HCEC 1CT (cell line): ENCODE measurements at regions not wholly inside any gene's neighbourhood (a gene's known extent, or its start where the extent isn't known, plus 50 kb on each side); places are given as distances from the start of the nearest gene placed in this dataset.
"Not testable (repeated sequence)": the region's sequence is repeated elsewhere in the genome, so short reads cannot be mapped to it uniquely, and the experiment has no call there.

Source experiments
- DNase-seq: peaks from one replicate; pipeline ENCODE4 v3.0.0-alpha.2; 2017

- DNase-seq = no peak
Observed at GRCh38 chr2:22420076-22420475, 964.9 kb upstream of the KLHL29 start.

DNA sequence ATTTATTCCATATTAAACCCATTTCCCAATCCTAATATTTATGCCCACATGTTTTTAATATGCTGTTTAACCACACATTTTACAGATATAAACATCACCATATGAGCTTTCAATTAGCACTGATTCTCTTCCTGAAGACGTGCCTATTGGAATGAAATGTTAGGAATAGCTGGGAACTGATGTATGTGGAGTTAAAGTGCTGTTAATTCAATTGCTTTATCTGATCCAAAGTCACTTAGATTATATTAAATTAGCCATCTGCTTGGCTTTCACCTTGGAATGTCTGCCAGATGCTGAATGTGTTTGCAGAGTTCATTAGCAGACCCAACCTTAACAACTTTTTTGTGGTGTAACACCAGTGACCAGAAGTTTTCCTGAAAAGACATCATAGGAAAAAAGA lies 942.9 kb upstream of the KLHL29 start:
- no peak for DNase-seq

DNA sequence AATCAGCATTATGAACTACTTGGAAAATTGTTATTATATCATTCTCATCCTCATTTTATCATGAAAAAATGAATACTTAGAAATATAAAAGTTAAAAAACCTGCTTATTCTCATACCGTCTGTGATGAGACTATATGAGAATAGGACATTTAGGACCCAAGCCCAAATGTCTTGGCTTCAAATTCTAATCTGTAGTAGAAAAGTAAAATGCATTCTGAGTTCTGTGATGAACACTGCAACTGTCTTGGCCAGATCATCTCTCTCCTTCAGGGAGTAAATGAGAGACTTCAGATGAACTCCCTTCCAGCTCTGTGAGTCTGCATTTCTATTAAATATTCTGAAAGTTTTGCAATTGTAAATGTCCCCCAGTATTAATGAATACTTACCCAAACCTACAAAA lies 940.7 kb upstream of the KLHL29 start:
- no peak for DNase-seq

GRCh38 chr2:22449696-22450095 lies 935.3 kb upstream of the KLHL29 start:
- DNase-seq = no peak

GRCh38 chr2:22450831-22451230 lies 934.1 kb upstream of the KLHL29 start:
- no peak for DNase-seq

- DNase-seq = no peak
Observed at GRCh38 chr2:22454826-22455485, 930.0 kb upstream of the KLHL29 start.

GRCh38 chr2:22458440-22458839 lies 926.5 kb upstream of the KLHL29 start:
- DNase-seq = no peak

DNA sequence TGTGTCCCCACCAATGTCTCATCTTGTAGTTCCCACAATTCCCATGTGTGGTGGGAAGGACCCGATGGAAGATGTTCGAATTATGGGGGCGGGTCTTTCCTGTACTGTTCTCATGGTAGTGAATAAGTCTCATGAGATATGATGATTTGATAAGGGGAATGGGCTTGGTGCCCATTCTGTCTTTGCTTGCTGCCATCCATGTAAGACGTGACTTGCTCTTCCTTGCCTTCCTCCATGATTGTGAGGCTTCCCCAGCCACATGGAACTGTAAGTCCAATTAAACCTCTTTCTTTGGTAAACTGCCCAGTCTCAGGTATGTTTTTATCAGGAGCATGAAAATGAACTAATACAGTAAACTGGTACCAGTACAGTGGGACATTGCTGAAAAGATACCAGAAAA lies 909.9 kb upstream of the KLHL29 start:
- not testable (repeated sequence) for DNase-seq

- no peak for DNase-seq
Observed at GRCh38 chr2:22478329-22478728, 906.6 kb upstream of the KLHL29 start.

DNA sequence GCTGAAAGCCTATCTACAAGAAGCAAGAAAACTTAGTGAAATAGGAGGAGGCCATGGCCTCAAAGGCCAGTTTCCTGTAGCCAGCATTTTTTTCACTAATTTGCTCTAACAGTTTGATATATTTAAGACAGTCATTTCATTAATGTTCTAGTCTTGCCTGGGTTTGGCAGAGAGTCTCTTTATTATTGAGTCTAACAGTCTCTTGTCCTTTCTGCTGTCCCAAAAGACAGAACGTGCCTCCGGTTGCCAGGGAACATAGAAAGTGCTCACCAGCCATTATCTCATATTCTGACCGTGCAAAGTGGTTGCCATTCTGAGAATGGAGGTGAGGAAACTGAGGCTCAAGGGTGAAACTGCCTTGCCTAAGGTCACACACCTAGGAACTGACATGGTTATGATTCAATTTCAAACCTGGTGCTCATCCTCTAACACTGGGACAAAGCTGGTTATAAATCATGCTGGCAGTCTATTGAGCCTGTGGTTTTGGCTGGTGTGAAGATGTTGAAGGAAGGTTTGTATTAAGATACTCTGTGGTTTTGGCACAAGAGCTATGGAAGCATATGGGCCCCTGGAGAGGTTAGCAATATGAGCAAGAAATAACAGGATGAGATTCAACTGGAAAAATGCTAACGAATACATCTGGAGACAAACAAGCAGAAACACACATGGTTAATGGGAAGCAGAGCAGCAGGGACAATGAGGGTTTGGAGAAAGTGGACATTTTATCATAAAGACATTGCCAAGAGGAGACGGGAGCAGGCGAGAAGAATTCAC lies 903.3 kb upstream of the KLHL29 start:
- DNase-seq = no peak

DNA sequence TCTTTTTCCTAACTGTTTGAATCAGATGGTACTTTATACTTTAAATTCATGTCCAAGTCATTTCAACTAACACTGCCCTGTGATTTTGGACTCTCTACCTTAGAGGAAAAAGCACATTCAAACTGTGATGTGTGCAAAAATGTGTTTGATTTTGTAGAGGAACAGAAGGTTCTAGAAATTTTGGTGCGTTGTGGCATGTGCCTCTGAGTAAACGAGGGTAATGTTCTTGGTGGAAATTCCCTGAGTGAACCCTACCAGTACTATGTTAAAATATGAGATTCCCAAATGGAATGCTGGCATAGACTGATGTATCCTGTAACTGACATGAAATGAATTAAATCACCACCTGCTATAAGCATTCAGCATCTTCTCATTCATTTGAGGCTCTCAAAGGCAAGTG lies 901.9 kb upstream of the KLHL29 start:
- DNase-seq = no peak

DNA sequence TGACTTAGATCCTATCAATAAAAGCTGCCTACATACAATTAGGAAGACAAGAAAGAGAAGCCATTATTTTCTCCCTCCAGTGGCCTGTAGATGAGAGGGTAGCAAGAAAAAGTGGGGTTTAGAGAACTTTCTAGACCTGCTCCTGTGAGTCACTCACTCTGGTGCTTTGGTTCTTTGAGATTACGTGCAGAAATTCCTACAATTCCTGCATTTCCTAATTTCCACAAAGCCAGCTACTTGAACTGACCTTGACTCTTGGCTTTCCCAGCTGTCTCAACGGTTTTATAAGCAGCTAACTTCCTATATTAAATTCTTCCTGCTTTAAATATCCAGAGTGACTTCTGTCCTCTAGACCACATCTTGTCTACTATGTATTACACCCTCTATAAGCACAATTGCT lies 899.5 kb upstream of the KLHL29 start:
- no peak for DNase-seq

DNA sequence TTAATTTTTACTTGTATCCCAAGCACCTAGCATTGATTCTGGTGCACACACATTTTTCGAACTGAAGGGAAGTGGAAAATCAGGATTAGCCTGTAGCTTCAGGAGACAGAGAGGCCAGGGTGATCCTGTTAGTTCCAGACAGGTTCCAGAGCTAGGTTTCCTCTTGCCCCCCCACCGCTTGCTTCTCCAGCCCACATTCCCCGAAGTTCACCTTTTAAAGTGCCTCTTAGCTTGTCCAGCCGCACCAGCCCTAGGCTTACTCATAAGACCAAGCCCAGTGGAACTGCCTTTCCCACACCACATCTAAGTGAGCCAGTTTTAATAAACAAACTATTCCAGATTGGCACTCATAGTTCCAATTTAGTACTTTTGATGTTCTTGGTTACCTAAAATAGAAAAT lies 898.6 kb upstream of the KLHL29 start:
- DNase-seq = no peak

GRCh38 chr2:22487036-22487435 lies 897.9 kb upstream of the KLHL29 start:
- DNase-seq = no peak

DNA sequence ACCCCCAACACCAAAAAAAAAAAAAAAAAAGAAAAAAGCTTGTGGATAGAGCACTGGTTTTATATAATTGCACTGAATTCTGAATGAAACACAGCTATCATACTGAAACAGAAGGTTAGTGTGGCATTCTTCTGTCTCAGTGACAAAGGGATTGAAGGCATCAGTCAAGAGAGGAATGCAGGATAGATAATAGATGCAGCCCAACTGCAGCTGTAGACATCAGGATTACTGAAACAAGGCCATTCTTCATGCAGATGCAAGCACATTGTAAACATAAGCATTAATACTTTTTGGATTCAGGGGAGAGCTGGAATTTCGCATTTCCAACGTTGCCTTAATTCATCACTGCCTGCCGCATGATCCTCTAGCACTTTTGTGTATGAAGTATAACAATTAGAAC lies 897.4 kb upstream of the KLHL29 start:
- no peak for DNase-seq

GRCh38 chr2:22491442-22491841 lies 893.5 kb upstream of the KLHL29 start:
- no peak for DNase-seq

GRCh38 chr2:22494156-22494555 lies 890.8 kb upstream of the KLHL29 start:
- DNase-seq = no peak

DNA sequence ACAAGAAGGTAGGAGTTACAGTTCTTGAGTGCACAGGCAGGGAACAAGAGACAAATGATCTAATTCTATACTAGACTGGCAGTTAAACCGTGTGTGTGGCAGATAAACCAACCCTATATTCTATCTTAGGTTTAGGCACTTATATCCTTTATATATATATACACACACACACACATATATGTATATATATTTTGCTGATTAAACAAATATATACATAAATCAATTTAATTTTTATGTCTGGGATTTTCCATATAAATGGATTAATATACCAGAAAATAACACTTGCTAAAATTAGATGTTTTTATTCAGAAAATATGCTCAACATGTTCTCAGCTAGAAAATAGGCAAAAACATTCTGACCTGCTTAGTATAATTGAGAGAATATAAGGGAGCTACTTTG lies 887.9 kb upstream of the KLHL29 start:
- no peak for DNase-seq

GRCh38 chr2:22497789-22498188 lies 887.2 kb upstream of the KLHL29 start:
- no peak for DNase-seq

GRCh38 chr2:22499082-22499839 lies 885.7 kb upstream of the KLHL29 start:
- DNase-seq = no peak

GRCh38 chr2:22500555-22500935 lies 884.4 kb upstream of the KLHL29 start:
- no peak for DNase-seq

DNA sequence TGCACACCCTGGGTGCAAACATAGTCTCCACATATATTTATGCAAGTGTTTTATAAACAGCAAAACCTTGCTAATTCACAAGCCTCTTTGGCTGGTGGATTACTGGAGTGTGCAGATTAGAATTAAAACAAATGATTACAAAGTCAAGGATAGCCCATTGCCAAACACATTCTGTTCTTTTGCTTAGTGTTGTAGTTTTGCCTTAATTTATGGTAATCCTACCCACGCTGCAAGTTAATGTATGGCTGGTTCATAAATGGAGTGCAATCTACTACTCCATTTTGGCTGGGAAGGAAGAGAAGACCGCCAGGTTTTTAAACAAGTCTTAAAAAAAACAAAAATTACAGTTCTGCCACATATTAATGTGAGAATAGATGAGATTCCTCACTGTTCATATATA lies 883.1 kb upstream of the KLHL29 start:
- no peak for DNase-seq

DNA sequence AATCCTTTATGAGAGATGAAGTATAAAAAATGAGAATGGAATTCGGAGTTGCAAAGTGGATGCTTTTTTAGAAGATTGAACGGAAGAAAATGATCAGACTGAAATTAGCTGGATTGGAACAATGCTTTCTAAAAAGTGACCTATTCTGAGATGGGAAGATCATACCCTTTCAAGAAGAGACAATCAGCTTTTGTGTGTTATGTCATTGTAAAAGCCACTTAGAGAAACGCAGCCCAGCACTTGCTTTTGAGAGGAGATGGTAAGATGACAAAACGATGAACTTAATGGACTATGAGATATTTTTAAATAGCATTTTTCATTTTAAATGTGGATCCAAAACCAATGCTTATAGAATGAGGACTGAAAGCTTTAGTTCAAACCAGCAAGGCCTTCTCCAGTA lies 871.4 kb upstream of the KLHL29 start:
- no peak for DNase-seq

GRCh38 chr2:22517141-22517540 lies 867.8 kb upstream of the KLHL29 start:
- no peak for DNase-seq
